T-cell (primary cell): ENCODE measurements at regions not wholly inside any gene's neighbourhood (a gene's known extent, or its start where the extent isn't known, plus 50 kb on each side); places are given as distances from the start of the nearest gene placed in this dataset.

Experiments
- ATAC-seq, 4 experiments: fragments of 200-7000 bp in 3 of 4; fragments of 150-1000 bp in 1 of 4; cut with Tn5 transposase; replicated peaks in 1 of 4; 1 replicate in 3 of 4; 2 replicates in 1 of 4; pipeline ENCODE4 v1.10.0; 2021; ENCODE audit warnings: moderate library complexity in 3 of 4, mild to moderate bottlenecking in 2 of 4, moderate number of reproducible peaks in 1 of 4
- CTCF ChIA-PET, 2 donors: fragments of 300-600 bp; sonication (Branson Sonifier 250); formaldehyde crosslinking; loops; one replicate each; lab custom pipeline; 2022; ENCODE audit warnings: antibody characterized with exemption in 2 of 2; lab: Charles Lee
- POLR2A ChIA-PET, 2 donors: fragments of 300-600 bp; sonication (Branson Sonifier 250); formaldehyde crosslinking; loops; one replicate each; lab custom pipeline; 2022; ENCODE audit warnings: antibody characterized with exemption in 2 of 2; lab: Charles Lee
- DNase-seq, 35 experiments: peaks; one replicate each; pipeline versions ENCODE4 v3.0.0 to v3.0.0-alpha.2; 2013 to 2023
- H3K27ac ChIP-seq: one replicate; pipeline ENCODE4 v1.5.1; 2013; ENCODE audit warnings: low read length
- H3K27me3 ChIP-seq, 2 experiments: replicated peaks in 1 of 2; 1 replicate in 1 of 2; 2 replicates in 1 of 2; pipeline versions ENCODE4 v1.6.1 to v1.7.0; 2013; ENCODE audit warnings: low read length in 1 of 2, mixed read lengths in 1 of 2; ENCODE audit not compliant: control insufficient read depth in 2 of 2, insufficient read depth in 2 of 2; ENCODE audit errors: extremely low read depth in 1 of 2
- H3K36me3 ChIP-seq, 2 donors: 1 replicate in 1 of 2; 2 replicates in 1 of 2; pipeline versions ENCODE4 v1.6.1 to v1.7.0; 2013; ENCODE audit warnings: low read length in 1 of 2; ENCODE audit not compliant: control insufficient read depth in 2 of 2, insufficient read depth in 1 of 2; ENCODE audit errors: extremely low read depth in 1 of 2
- H3K4me1 ChIP-seq, 2 experiments: 1 replicate in 1 of 2; 2 replicates in 1 of 2; pipeline versions ENCODE4 v1.6.1 to v1.7.0; 2013; ENCODE audit warnings: low read length in 2 of 2, mixed read lengths in 1 of 2; ENCODE audit not compliant: insufficient read depth in 2 of 2, control insufficient read depth in 1 of 2; ENCODE audit errors: extremely low read depth in 1 of 2
- H3K4me3 ChIP-seq, 2 donors: 1 replicate in 1 of 2; 2 replicates in 1 of 2; pipeline versions ENCODE4 v1.5.1 to v1.7.0; 2013; ENCODE audit warnings: mild to moderate bottlenecking in 2 of 2, low read length in 1 of 2, moderate library complexity in 1 of 2; ENCODE audit not compliant: control insufficient read depth in 1 of 2; ENCODE audit errors: extremely low read depth in 1 of 2
- H3K9me3 ChIP-seq: 2 replicates; pipeline ENCODE4 v1.7.0; 2013
- H3K27ac Mint-ChIP-seq, 2 donors: one replicate each; pipeline ENCODE4 v1.8.0; 2020 to 2021; ENCODE audit warnings: mild to moderate bottlenecking in 2 of 2, mixed read lengths in 2 of 2
- H3K27me3 Mint-ChIP-seq, 2 donors: one replicate each; pipeline ENCODE4 v1.8.0; 2021 to 2022; ENCODE audit warnings: mixed read lengths in 2 of 2
- H3K36me3 Mint-ChIP-seq: one replicate; pipeline ENCODE4 v1.8.0; 2021; ENCODE audit warnings: mixed read lengths
- H3K4me1 Mint-ChIP-seq, 3 donors: one replicate each; pipeline ENCODE4 v1.8.0; 2020 to 2022; ENCODE audit warnings: mixed read lengths in 3 of 3, mild to moderate bottlenecking in 1 of 3
- H3K4me3 Mint-ChIP-seq, 3 donors: one replicate each; pipeline ENCODE4 v1.8.0; 2020 to 2022; ENCODE audit warnings: mild to moderate bottlenecking in 3 of 3, mixed read lengths in 3 of 3, moderate library complexity in 3 of 3
- H3K9me3 Mint-ChIP-seq, 3 donors: one replicate each; pipeline ENCODE4 v1.8.0; 2020 to 2022; ENCODE audit warnings: mixed read lengths in 3 of 3
- WGBS: methylation state at CpG from one replicate; pipeline ENCODE4 v1.1.5; 2013; ENCODE audit warnings: missing lambda C conversion rate; ENCODE audit not compliant: insufficient coverage; 5-methylcytosine and 5-hydroxymethylcytosine counted together

- no peak for ATAC-seq
- ChIA-PET POLR2A (no interaction called here), CTCF (no interaction called here)
- Mint-ChIP-seq H3K4me1 (no peaks in the 10 kb centered on the region), H3K4me3 (no peak overlapping the region), H3K27ac (no peak overlapping the region), H3K36me3 (no peaks in the 10 kb centered on the region), H3K9me3 (peaks cover 0 to 3% (median 2%) of the 10 kb centered on the region in 3 donors), H3K27me3 (no peaks in the 10 kb centered on the region)
- Histone ChIP-seq H3K4me1 (no peaks in the 10 kb centered on the region), H3K27ac (no peak overlapping the region), H3K9me3 (no peaks in the 10 kb centered on the region), H3K36me3 (no peaks in the 10 kb centered on the region), H3K27me3 (no peaks in the 10 kb centered on the region), H3K4me3 (no peak overlapping the region)
- no peak for DNase-seq
These were observed 254.2 kb downstream of the C12orf50 start for GRCh38 chr12:87775051-87775450.

- Histone ChIP-seq H3K9me3 (no peaks in the 10 kb centered on the region), H3K27ac (no peak overlapping the region), H3K27me3 (no peaks in the 10 kb centered on the region), H3K36me3 (no peaks in the 10 kb centered on the region), H3K4me1 (no peaks in the 10 kb centered on the region), H3K4me3 (no peak overlapping the region)
- H3K4me1 Mint-ChIP-seq, result no peaks in the 10 kb centered on the region
- no peaks in the 10 kb centered on the region for H3K36me3 Mint-ChIP-seq
- CTCF ChIA-PET, result no interaction called here
- H3K9me3 Mint-ChIP-seq, result peaks cover 0 to 3% (median 2%) of the 10 kb centered on the region in 3 donors
- WGBS, result no CpG with 5 or more reads among the region's 2 CpGs
- H3K27me3 Mint-ChIP-seq, result no peaks in the 10 kb centered on the region
- ATAC-seq (no peak), DNase-seq (no peak)
- POLR2A ChIA-PET, result no interaction called here
- H3K27ac Mint-ChIP-seq, result no peak overlapping the region
- H3K4me3 Mint-ChIP-seq, result no peak overlapping the region
These were observed 256.8 kb downstream of the C12orf50 start for GRCh38 chr12:87772401-87772800.

- ChIA-PET CTCF (no interaction called here), POLR2A (no interaction called here)
- Histone ChIP-seq H3K4me3 (no peak overlapping the region), H3K27me3 (no peaks in the 10 kb centered on the region), H3K36me3 (no peaks in the 10 kb centered on the region), H3K4me1 (no peaks in the 10 kb centered on the region), H3K27ac (no peak overlapping the region), H3K9me3 (no peaks in the 10 kb centered on the region)
- Mint-ChIP-seq H3K27ac (no peak overlapping the region), H3K27me3 (no peaks in the 10 kb centered on the region), H3K4me3 (no peak overlapping the region), H3K36me3 (no peaks in the 10 kb centered on the region), H3K9me3 (peaks cover 0 to 3% (median 0%) of the 10 kb centered on the region in 3 donors), H3K4me1 (no peaks in the 10 kb centered on the region)
- no peak for ATAC-seq
- no peak for DNase-seq
- WGBS, result no CpG with 5 or more reads among the region's 11 CpGs
These were observed 260.5 kb downstream of the C12orf50 start for GRCh38 chr12:87768501-87769287.

GRCh38 chr12:87766044-87766443 lies 263.2 kb downstream of the C12orf50 start:
- ChIA-PET CTCF (no interaction called here), POLR2A (no interaction called here)
- Mint-ChIP-seq H3K36me3 (no peaks in the 10 kb centered on the region), H3K9me3 (peaks cover 0 to 5% (median 0%) of the 10 kb centered on the region in 3 donors), H3K4me3 (no peak overlapping the region), H3K27me3 (no peaks in the 10 kb centered on the region), H3K27ac (no peak overlapping the region), H3K4me1 (no peaks in the 10 kb centered on the region)
- no peak for DNase-seq
- no peaks in the 10 kb centered on the region for H3K9me3 ChIP-seq
- no peak for ATAC-seq
- H3K36me3 ChIP-seq, result no peaks in the 10 kb centered on the region
- H3K27me3 ChIP-seq, result no peaks in the 10 kb centered on the region
- no peak overlapping the region for H3K4me3 ChIP-seq
- no peak overlapping the region for H3K27ac ChIP-seq
- no peaks in the 10 kb centered on the region for H3K4me1 ChIP-seq

- 0% methylated on average over 1 of the region's 2 CpGs for WGBS
- Histone ChIP-seq H3K27me3 (no peaks in the 10 kb centered on the region), H3K27ac (no peak overlapping the region), H3K36me3 (no peaks in the 10 kb centered on the region), H3K4me3 (no peak overlapping the region), H3K4me1 (no peaks in the 10 kb centered on the region), H3K9me3 (no peaks in the 10 kb centered on the region)
- H3K4me3 Mint-ChIP-seq, result no peak overlapping the region
- H3K27me3 Mint-ChIP-seq, result no peaks in the 10 kb centered on the region
- no peaks in the 10 kb centered on the region for H3K36me3 Mint-ChIP-seq
- no peak for DNase-seq
- CTCF ChIA-PET, result no interaction called here
- POLR2A ChIA-PET, result no interaction called here
- H3K9me3 Mint-ChIP-seq, result peaks cover 0 to 11% (median 2%) of the 10 kb centered on the region in 3 donors
- no peak for ATAC-seq
- no peaks in the 10 kb centered on the region for H3K4me1 Mint-ChIP-seq
- H3K27ac Mint-ChIP-seq, result no peak overlapping the region
These were observed 268.3 kb downstream of the C12orf50 start for GRCh38 chr12:87760943-87761342.

GRCh38 chr12:87758271-87758670 lies 270.9 kb downstream of the C12orf50 start:
- DNase-seq (no peak), ATAC-seq (no peak)
- Histone ChIP-seq H3K9me3 (no peaks in the 10 kb centered on the region), H3K27me3 (no peaks in the 10 kb centered on the region), H3K27ac (no peak overlapping the region), H3K36me3 (no peaks in the 10 kb centered on the region), H3K4me1 (no peaks in the 10 kb centered on the region), H3K4me3 (no peak overlapping the region)
- H3K4me1 Mint-ChIP-seq, result no peaks in the 10 kb centered on the region
- H3K9me3 Mint-ChIP-seq, result peaks cover 0 to 12% (median 2%) of the 10 kb centered on the region in 3 donors
- H3K27me3 Mint-ChIP-seq, result no peaks in the 10 kb centered on the region
- H3K4me3 Mint-ChIP-seq, result no peak overlapping the region
- ChIA-PET POLR2A (no interaction called here), CTCF (no interaction called here)
- H3K36me3 Mint-ChIP-seq, result no peaks in the 10 kb centered on the region
- no peak overlapping the region for H3K27ac Mint-ChIP-seq

GRCh38 chr12:87756721-87757120 lies 272.5 kb downstream of the C12orf50 start:
- Mint-ChIP-seq H3K27ac (no peak overlapping the region), H3K36me3 (no peaks in the 10 kb centered on the region), H3K4me3 (no peak overlapping the region), H3K27me3 (no peaks in the 10 kb centered on the region), H3K4me1 (no peaks in the 10 kb centered on the region), H3K9me3 (peaks cover 0 to 12% (median 2%) of the 10 kb centered on the region in 3 donors)
- Histone ChIP-seq H3K27me3 (no peaks in the 10 kb centered on the region), H3K27ac (no peak overlapping the region), H3K4me1 (no peaks in the 10 kb centered on the region), H3K36me3 (no peaks in the 10 kb centered on the region), H3K4me3 (no peak overlapping the region), H3K9me3 (no peaks in the 10 kb centered on the region)
- DNase-seq (no peak), ATAC-seq (no peak)
- ChIA-PET POLR2A (no interaction called here), CTCF (no interaction called here)
- no CpG with 5 or more reads among the region's 3 CpGs for WGBS
